ENCODE measurements at regions not wholly inside any gene's neighbourhood (a gene's known extent, or its start where the extent isn't known, plus 50 kb on each side); places are given as distances from the start of the nearest gene placed in this dataset.

DNA sequence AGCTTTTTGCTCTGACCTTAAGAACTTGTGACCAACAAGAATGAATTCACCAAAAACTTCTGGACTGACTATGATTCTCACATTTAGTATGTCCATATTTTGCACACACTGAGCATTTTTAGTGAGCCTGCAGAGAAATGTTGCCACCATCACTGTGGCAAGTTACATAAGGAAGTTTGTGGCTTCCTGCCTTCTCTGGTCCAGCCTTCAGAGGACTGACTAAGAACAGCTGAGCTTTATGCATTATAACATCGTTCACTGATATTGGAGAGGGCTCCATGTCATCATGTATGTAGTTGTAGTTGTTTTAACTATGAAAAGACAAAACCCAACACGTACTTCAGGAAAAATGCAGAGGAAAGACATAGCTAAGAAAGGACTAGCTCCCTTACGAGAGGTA lies 218.0 kb upstream of the CRIM1 start:
- ATAC-seq = no peak
- Histone ChIP-seq H3K27me3 (no peaks in the 10 kb centered on the region), H3K36me3 (no peaks in the 10 kb centered on the region), H3K9me3 (no peaks in the 10 kb centered on the region), H3K27ac (no peak overlapping the region), H3K4me1 (no peaks in the 10 kb centered on the region), H3K4me3 (no peak overlapping the region)
- no peak for DNase-seq
- TF ChIP-seq CTCF (IDR thresholded peaks at IDR 0.05) (no peak), POLR2A (IDR thresholded peaks at IDR 0.05) (no peak)
- 47% methylated on average over 3 of the region's 3 CpGs for WGBS (ENCODE audit: insufficient coverage, low coverage, low lambda C conversion rate, missing lambda C conversion rate)
- intact Hi-C loops (cut with DNase I) = no loop called here

GRCh38 chr2:36134281-36134680 lies 221.3 kb upstream of the CRIM1 start:
- TF ChIP-seq POLR2A (IDR thresholded peaks at IDR 0.05) (no peak), CTCF (IDR thresholded peaks at IDR 0.05) (no peak)
- DNase-seq (no peak), ATAC-seq (no peak)
- Histone ChIP-seq H3K4me3 (no peak overlapping the region), H3K27ac (no peak overlapping the region), H3K27me3 (no peaks in the 10 kb centered on the region), H3K4me1 (no peaks in the 10 kb centered on the region), H3K36me3 (no peaks in the 10 kb centered on the region), H3K9me3 (no peaks in the 10 kb centered on the region)
- intact Hi-C loops (cut with DNase I) = no loop called here

GRCh38 chr2:36128359-36128758 lies 227.2 kb upstream of the CRIM1 start:
- 75% methylated on average over 2 of the region's 2 CpGs for WGBS (ENCODE audit: insufficient coverage, low coverage, low lambda C conversion rate, missing lambda C conversion rate)
- Histone ChIP-seq H3K4me3 (no peak overlapping the region), H3K27me3 (no peaks in the 10 kb centered on the region), H3K4me1 (no peaks in the 10 kb centered on the region), H3K27ac (no peak overlapping the region), H3K36me3 (no peaks in the 10 kb centered on the region), H3K9me3 (no peaks in the 10 kb centered on the region)
- DNase-seq (no peak), ATAC-seq (no peak)
- intact Hi-C loops (cut with DNase I) = no loop called here
- TF ChIP-seq CTCF (IDR thresholded peaks at IDR 0.05) (no peak), POLR2A (IDR thresholded peaks at IDR 0.05) (no peak)

DNA sequence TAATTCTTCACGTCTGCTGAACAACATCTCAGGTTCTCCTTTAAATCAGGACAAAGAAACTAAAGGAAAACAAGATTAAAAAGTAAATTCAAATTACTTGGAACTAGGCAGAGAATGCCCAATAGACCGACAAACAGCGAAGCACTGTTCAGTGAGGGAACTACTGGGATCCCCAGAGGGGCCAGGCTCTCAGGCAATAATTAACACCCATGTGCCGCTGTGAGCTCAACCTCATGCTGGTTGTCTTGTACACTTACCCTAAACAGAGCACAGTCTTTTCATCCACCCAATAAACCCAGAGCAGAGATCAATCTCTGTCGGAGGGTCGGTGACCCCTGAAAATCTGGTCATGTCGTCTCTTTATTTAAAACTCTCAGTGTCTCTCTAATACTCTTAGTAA lies 229.9 kb upstream of the CRIM1 start:
- intact Hi-C loops (cut with DNase I) = no loop called here
- TF ChIP-seq POLR2A (IDR thresholded peaks at IDR 0.05) (no peak), CTCF (IDR thresholded peaks at IDR 0.05) (no peak)
- H3K27me3 ChIP-seq = no peaks in the 10 kb centered on the region
- ATAC-seq = no peak
- no peak overlapping the region for H3K27ac ChIP-seq
- H3K4me1 ChIP-seq = no peaks in the 10 kb centered on the region
- no peak overlapping the region for H3K4me3 ChIP-seq
- DNase-seq = no peak
- H3K36me3 ChIP-seq = no peaks in the 10 kb centered on the region
- WGBS (ENCODE audit: insufficient coverage, low coverage, low lambda C conversion rate, missing lambda C conversion rate) = 73% methylated on average over 7 of the region's 7 CpGs
- H3K9me3 ChIP-seq = no peaks in the 10 kb centered on the region

DNA sequence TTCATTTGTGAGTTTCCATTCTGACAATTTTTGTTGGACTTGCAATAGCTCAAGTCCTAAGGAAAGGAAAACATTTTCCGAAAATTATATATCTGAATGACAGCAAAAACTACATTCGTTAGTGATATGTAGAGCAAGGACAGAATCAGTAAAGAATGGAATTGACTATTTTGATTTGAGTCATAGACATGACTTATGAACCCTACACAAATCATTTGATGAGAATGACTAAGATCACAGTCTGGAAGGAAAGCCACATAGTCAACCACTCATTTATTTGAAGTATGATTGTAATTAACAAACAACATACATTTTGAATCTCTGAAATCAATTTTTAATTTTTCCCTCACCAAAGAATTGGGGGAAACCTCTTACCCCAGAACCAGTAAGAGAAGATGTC lies 231.6 kb upstream of the CRIM1 start:
- no peaks in the 10 kb centered on the region for H3K9me3 ChIP-seq
- WGBS (ENCODE audit: insufficient coverage, low coverage, low lambda C conversion rate, missing lambda C conversion rate) = 26% methylated on average over 2 of the region's 2 CpGs
- H3K4me1 ChIP-seq = no peaks in the 10 kb centered on the region
- TF ChIP-seq CTCF (IDR thresholded peaks at IDR 0.05) (no peak), POLR2A (IDR thresholded peaks at IDR 0.05) (no peak)
- no peaks in the 10 kb centered on the region for H3K36me3 ChIP-seq
- H3K27ac ChIP-seq = no peak overlapping the region
- no peaks in the 10 kb centered on the region for H3K27me3 ChIP-seq
- ATAC-seq (no peak), DNase-seq (no peak)
- no peak overlapping the region for H3K4me3 ChIP-seq
- intact Hi-C loops (cut with DNase I) = no loop called here

All from right lobe of liver (tissue), 6 donors.